NB4 (cell line): ENCODE measurements at regions not wholly inside any gene's neighbourhood (a gene's known extent, or its start where the extent isn't known, plus 50 kb on each side); places are given as distances from the start of the nearest gene placed in this dataset.
"Not testable (repeated sequence)": the region's sequence is repeated elsewhere in the genome, so short reads cannot be mapped to it uniquely, and the experiment has no call there.

Source experiments
- DNase-seq: peaks from one replicate; pipeline ENCODE4 v3.0.0; 2010; ENCODE audit warnings: low read depth
- H3K4me3 ChIP-seq: one replicate; pipeline ENCODE4 v1.5.1; 2011; ENCODE audit warnings: mild to moderate bottlenecking, low read depth, low read length, moderate library complexity
- MYC ChIP-seq: IDR thresholded peaks from 2 replicates; pipeline ENCODE4 v1.6.1; 2011; ENCODE audit warnings: low read depth, low read length
- POLR2A ChIP-seq: IDR thresholded peaks from 2 replicates; pipeline ENCODE4 v1.6.1; 2011; ENCODE audit warnings: mild to moderate bottlenecking; ENCODE audit not compliant: insufficient read length; ENCODE audit errors: extremely low read depth
- TF ChIP-seq, protein P1 (sequence below): IDR thresholded peaks from 2 replicates; pipeline ENCODE4 v1.6.1; 2011; ENCODE audit warnings: low read depth, low read length
- TF ChIP-seq, protein P2 (sequence below): IDR thresholded peaks from one replicate; pipeline ENCODE4 v1.5.1; 2012; ENCODE audit warnings: low read depth, low read length

DNA sequence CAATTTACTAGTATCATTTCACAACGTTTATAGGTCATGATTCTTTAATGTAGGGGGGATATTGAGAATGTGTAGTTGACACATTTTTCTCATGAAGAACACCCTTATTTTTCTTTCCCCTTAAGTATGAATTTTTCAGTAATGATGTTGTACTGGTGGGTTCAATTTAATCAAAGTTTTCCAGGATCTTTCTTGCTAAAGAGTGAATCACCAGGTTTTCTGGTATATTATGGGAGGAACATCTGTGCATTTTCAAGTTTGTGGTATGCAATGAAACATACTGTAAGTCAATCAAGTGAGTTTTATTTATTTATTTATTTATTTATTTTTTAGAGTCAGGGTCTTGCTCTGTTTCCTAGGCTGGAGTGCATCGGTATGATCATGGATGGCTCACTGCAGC is 221.2 kb upstream of the PTGFR start:
- TF ChIP-seq, protein P1, sequence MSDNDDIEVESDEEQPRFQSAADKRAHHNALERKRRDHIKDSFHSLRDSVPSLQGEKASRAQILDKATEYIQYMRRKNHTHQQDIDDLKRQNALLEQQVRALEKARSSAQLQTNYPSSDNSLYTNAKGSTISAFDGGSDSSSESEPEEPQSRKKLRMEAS: no peak
- TF ChIP-seq, protein P2, sequence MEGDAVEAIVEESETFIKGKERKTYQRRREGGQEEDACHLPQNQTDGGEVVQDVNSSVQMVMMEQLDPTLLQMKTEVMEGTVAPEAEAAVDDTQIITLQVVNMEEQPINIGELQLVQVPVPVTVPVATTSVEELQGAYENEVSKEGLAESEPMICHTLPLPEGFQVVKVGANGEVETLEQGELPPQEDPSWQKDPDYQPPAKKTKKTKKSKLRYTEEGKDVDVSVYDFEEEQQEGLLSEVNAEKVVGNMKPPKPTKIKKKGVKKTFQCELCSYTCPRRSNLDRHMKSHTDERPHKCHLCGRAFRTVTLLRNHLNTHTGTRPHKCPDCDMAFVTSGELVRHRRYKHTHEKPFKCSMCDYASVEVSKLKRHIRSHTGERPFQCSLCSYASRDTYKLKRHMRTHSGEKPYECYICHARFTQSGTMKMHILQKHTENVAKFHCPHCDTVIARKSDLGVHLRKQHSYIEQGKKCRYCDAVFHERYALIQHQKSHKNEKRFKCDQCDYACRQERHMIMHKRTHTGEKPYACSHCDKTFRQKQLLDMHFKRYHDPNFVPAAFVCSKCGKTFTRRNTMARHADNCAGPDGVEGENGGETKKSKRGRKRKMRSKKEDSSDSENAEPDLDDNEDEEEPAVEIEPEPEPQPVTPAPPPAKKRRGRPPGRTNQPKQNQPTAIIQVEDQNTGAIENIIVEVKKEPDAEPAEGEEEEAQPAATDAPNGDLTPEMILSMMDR: no peak
- TF ChIP-seq POLR2A: no peak
- no peak for TF ChIP-seq MYC
- DNase-seq: no peak

DNA sequence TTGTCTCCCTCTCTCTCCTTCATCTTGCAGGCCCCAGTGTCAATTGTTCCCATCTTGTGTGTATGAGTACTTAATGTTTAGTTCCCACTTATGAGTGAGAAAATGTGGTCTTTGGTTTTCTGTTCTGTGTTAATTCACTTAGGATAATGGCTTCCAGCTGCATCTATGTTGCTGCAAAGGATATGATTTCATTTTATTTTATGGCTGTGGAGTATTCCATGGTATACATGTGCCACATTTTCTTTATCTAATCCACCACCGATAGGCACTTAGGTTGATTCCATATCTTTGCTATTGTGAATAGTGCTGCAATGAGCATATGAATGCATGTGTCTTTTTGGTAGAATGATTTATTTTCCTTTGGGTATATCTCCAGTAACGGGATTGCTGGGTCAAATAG is 219.4 kb upstream of the PTGFR start:
- not testable (repeated sequence) for H3K4me3 ChIP-seq, DNase-seq

More for the DNA sequence above, 221.2 kb upstream of the PTGFR start:
- H3K4me3 ChIP-seq: no peak overlapping the region

DNA sequence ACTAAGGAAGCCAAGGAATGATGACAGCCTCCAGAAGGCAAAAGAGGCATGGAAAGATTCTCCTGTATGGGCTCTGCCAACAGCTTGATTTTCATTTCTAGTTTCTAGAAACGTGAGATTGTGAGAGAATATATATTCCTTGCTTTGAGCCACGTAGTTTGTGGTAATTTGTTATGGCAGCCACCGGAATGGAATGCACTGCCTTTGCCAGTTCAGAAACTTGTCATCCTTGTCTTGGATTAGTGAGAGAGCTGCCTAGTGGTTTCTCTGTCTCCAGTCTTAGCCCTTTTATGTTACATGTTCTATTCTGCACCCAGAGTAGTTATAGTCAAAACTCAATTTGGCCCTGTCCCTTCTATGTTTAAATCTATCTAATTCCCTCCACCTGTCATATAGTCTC is 216.0 kb upstream of the PTGFR start:
- H3K4me3 ChIP-seq: no peak overlapping the region
- DNase-seq: no peak
- TF ChIP-seq, protein P1: no peak
- no peak for TF ChIP-seq POLR2A
- no peak for TF ChIP-seq MYC
- TF ChIP-seq, protein P2: no peak

DNA sequence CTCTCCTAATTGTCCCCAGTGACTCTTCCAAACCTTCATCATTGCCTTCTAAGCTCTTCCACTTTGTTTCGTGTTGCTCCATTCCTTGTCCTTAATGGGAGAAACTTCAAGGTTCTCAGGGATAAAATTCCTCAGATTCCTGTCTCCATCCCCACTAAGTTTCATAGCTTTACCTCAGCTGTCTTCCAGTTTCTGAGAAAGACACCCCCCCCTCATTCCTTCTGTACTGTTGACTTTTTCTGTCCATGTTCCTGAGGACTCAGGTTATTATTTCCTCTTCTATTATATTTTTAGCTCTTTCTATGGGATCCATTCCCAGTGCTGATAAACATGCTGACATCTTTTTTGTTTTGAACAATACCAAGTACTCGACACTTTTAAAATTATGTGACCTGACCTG is 215.3 kb upstream of the PTGFR start:
- H3K4me3 ChIP-seq: no peak overlapping the region
- DNase-seq: no peak
- TF ChIP-seq, protein P1: no peak
- TF ChIP-seq, protein P2: no peak
- no peak for TF ChIP-seq POLR2A
- no peak for TF ChIP-seq MYC

DNA sequence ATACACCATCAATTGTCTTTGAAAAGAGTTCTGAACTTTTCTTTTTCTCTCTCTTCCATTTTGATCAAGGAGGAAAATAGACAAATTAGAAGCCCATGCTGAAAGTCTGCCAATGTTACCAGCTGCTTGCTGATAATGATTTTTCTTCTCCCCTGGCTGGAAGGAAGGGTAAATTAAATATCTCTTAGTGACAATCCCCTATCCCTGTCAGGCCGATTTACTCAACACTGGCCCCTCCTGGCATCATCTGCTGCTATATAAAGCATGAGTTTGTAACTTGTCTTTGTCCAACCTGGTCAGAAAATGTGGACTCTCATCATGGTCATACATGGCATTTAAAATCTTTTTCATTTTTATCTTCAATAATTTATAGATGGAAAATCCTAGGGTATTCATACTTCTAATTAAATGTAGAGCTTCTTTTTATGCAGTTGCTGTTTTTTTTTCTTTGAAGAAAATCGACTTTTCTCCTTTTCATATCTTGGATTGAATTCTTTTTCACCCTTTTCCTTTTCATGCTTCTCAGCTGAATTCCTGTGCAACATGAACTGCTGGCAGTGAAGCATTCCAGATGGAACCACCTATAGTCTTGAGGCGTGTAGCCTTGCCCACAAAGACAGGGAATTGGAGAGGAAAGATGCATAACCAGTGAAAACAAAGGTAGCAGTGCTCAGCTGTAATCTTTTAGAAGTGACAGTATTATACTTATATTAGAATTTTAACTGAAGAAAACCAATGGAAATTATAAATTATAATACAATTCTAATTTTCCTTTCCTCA is 214.7 kb upstream of the PTGFR start:
- TF ChIP-seq, protein P2: no peak
- TF ChIP-seq, protein P1: no peak
- TF ChIP-seq POLR2A (no peak), MYC (no peak)
- H3K4me3 ChIP-seq: no peak overlapping the region
- DNase-seq: no peak

DNA sequence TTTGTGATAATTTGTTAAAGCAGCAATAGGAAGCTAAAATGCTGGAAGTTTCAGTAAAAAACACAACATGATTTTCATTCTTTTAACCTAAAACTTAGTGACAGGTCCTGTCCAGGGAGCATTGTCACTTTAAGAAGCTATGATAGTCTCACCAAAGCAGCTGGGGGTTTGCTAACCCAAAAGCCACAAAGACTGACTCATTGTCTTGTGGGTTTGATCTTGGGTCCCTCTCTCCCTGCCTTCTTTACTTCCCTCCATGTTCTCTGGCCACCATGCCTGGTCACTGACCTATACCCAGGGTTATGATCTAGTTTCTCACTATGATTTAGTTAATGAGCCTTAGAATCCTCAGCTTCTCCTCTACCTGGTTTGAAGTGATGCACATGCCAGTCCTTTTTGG is 213.5 kb upstream of the PTGFR start:
- peak; percentile 82 for DNase-seq
- no peak for TF ChIP-seq POLR2A
- TF ChIP-seq MYC: no peak
- TF ChIP-seq, protein P1: no peak
- TF ChIP-seq, protein P2: no peak

More for the DNA sequence above, 213.5 kb upstream of the PTGFR start:
- no peak overlapping the region for H3K4me3 ChIP-seq
